ENCODE measurements at regions not wholly inside any gene's neighbourhood (a gene's known extent, or its start where the extent isn't known, plus 50 kb on each side); places are given as distances from the start of the nearest gene placed in this dataset.

DNA sequence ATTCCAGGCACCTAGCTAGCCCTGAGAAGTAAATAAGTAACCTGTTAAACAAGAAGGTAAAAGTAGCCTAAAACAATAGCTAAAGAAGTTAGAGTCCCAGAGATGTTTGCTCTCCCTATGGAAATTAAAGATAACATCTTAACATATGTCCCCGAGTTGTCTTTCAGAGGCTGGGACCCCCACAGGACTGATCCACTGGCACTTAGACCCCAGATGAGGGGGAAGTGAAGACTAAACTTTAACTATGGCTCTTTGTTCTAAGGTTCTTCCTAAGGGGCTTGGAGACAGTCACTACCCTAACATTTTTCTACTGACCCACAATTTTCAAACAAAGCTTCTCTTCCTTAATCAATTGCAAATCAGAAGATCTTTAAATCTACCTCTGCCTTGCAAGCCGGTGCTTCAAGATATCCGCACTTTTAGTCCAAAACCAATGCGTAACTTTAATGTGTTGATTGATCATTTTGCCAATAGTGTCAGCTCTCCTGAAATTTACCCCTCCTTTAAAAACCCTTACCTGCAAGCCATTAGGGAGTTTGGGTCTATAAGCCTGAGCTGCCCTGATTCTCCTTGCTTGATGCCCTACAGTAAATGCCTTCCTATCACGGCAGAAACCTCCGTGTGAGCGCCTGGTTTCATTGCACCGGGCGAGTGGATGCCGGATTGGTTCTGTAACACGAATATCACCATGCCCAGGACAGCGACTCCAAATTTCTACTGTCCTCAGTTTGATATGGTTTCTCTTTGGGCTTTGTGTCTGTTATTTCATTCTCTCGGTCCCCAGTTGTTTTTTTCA lies 404.4 kb downstream of the SIPA1L2 start:
- H2AFZ ChIP-seq (ENCODE audit: low read length) = no peak overlapping the region
- H3K9ac ChIP-seq (ENCODE audit: low read length) = no peak overlapping the region
- no peaks in the 10 kb centered on the region for H3K36me3 ChIP-seq (ENCODE audit: insufficient read depth, low read length)
- no peaks in the 10 kb centered on the region for H3K4me1 ChIP-seq (ENCODE audit: low read length)
- H3K79me2 ChIP-seq (ENCODE audit: low read length) = no peaks in the 10 kb centered on the region
- H3K9me2 ChIP-seq (replicated peaks; ENCODE audit: insufficient read depth, low read length) = no peaks in the 10 kb centered on the region
- H3K27ac ChIP-seq (ENCODE audit: low read length) = no peak overlapping the region
- no peak overlapping the region for H3K4me3 ChIP-seq (ENCODE audit: low read length)
- no peaks in the 10 kb centered on the region for H3K27me3 ChIP-seq (ENCODE audit: low read length)
- DNase-seq = no peak
- no peaks in the 10 kb centered on the region for H3K9me3 ChIP-seq (ENCODE audit: low read length)
- no peak overlapping the region for H3K4me2 ChIP-seq (ENCODE audit: low read depth, low read length, poor library complexity, severe bottlenecking)
- no peaks in the 10 kb centered on the region for H4K20me1 ChIP-seq (ENCODE audit: insufficient read depth, low read depth, low read length)

GRCh38 chr1:232223887-232224286 lies 406.0 kb downstream of the SIPA1L2 start:
- Histone ChIP-seq H3K4me1 (ENCODE audit: low read length) (no peaks in the 10 kb centered on the region), H3K9me3 (ENCODE audit: low read length) (no peaks in the 10 kb centered on the region), H3K9me2 (replicated peaks; ENCODE audit: insufficient read depth, low read length) (no peaks in the 10 kb centered on the region), H4K20me1 (ENCODE audit: insufficient read depth, low read depth, low read length) (no peaks in the 10 kb centered on the region), H3K79me2 (ENCODE audit: low read length) (no peaks in the 10 kb centered on the region), H3K27ac (ENCODE audit: low read length) (no peak overlapping the region), H3K4me2 (ENCODE audit: low read depth, low read length, poor library complexity, severe bottlenecking) (no peak overlapping the region), H3K36me3 (ENCODE audit: insufficient read depth, low read length) (no peaks in the 10 kb centered on the region), H3K27me3 (ENCODE audit: low read length) (no peaks in the 10 kb centered on the region), H3K9ac (ENCODE audit: low read length) (no peak overlapping the region), H2AFZ (ENCODE audit: low read length) (no peak overlapping the region), H3K4me3 (ENCODE audit: low read length) (no peak overlapping the region)
- DNase-seq = no peak

- H3K9ac ChIP-seq (ENCODE audit: low read length) = no peak overlapping the region
- no peaks in the 10 kb centered on the region for H3K9me3 ChIP-seq (ENCODE audit: low read length)
- no peak overlapping the region for H3K4me2 ChIP-seq (ENCODE audit: low read depth, low read length, poor library complexity, severe bottlenecking)
- no peak overlapping the region for H3K4me3 ChIP-seq (ENCODE audit: low read length)
- no peaks in the 10 kb centered on the region for H3K4me1 ChIP-seq (ENCODE audit: low read length)
- H3K27me3 ChIP-seq (ENCODE audit: low read length) = no peaks in the 10 kb centered on the region
- no peaks in the 10 kb centered on the region for H3K9me2 ChIP-seq (replicated peaks; ENCODE audit: insufficient read depth, low read length)
- H3K79me2 ChIP-seq (ENCODE audit: low read length) = no peaks in the 10 kb centered on the region
- H3K36me3 ChIP-seq (ENCODE audit: insufficient read depth, low read length) = no peaks in the 10 kb centered on the region
- DNase-seq = no peak
- no peak overlapping the region for H2AFZ ChIP-seq (ENCODE audit: low read length)
- H3K27ac ChIP-seq (ENCODE audit: low read length) = no peak overlapping the region
- no peaks in the 10 kb centered on the region for H4K20me1 ChIP-seq (ENCODE audit: insufficient read depth, low read depth, low read length)
Observed at GRCh38 chr1:232223183-232223708, 406.7 kb downstream of the SIPA1L2 start.

- no peaks in the 10 kb centered on the region for H3K36me3 ChIP-seq (ENCODE audit: insufficient read depth, low read length)
- DNase-seq = no peak
- no peak overlapping the region for H3K4me2 ChIP-seq (ENCODE audit: low read depth, low read length, poor library complexity, severe bottlenecking)
- H3K79me2 ChIP-seq (ENCODE audit: low read length) = no peaks in the 10 kb centered on the region
- no peak overlapping the region for H3K27ac ChIP-seq (ENCODE audit: low read length)
- no peaks in the 10 kb centered on the region for H3K4me1 ChIP-seq (ENCODE audit: low read length)
- no peaks in the 10 kb centered on the region for H3K27me3 ChIP-seq (ENCODE audit: low read length)
- H3K9me3 ChIP-seq (ENCODE audit: low read length) = no peaks in the 10 kb centered on the region
- H2AFZ ChIP-seq (ENCODE audit: low read length) = no peak overlapping the region
- H4K20me1 ChIP-seq (ENCODE audit: insufficient read depth, low read depth, low read length) = no peaks in the 10 kb centered on the region
- no peaks in the 10 kb centered on the region for H3K9me2 ChIP-seq (replicated peaks; ENCODE audit: insufficient read depth, low read length)
- H3K9ac ChIP-seq (ENCODE audit: low read length) = no peak overlapping the region
- no peak overlapping the region for H3K4me3 ChIP-seq (ENCODE audit: low read length)
Observed at GRCh38 chr1:232222614-232223013, 407.3 kb downstream of the SIPA1L2 start.

DNA sequence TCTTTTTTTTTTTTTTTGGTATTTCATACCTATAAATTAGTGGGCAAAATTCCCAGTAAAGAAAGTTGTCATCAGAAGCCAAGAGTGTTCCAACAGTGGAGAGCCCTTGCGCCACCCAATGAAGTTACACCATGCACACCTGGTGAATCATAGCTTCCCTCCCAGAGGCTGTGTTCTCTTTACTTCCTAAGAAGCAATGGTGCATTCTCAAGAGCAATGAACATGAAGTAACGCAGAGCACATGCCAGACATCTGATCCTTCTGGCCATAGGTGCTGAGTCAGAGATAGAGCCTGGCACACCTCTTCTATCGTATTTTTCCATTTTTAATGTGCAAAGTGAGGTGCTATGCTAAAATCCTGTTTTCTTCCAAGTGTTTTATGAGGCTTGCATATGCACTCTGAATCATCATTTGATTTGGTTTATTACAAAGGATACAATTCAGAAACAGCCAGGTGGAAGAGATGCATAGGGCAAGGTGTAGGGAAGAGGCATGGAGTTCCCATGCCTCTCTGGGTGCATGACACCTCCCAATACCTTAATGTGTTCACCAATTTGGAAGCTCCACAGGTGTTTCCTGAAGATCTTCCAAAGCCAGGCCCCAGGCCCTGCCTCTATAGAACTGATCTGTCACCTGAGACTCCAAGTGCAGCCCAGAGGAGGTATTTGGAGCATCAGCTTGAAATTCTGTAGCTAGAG lies 408.0 kb downstream of the SIPA1L2 start:
- no peaks in the 10 kb centered on the region for H3K27me3 ChIP-seq (ENCODE audit: low read length)
- no peaks in the 10 kb centered on the region for H3K4me1 ChIP-seq (ENCODE audit: low read length)
- no peaks in the 10 kb centered on the region for H3K9me2 ChIP-seq (replicated peaks; ENCODE audit: insufficient read depth, low read length)
- H3K9ac ChIP-seq (ENCODE audit: low read length) = no peak overlapping the region
- H3K9me3 ChIP-seq (ENCODE audit: low read length) = no peaks in the 10 kb centered on the region
- H3K4me3 ChIP-seq (ENCODE audit: low read length) = no peak overlapping the region
- no peak overlapping the region for H3K27ac ChIP-seq (ENCODE audit: low read length)
- H4K20me1 ChIP-seq (ENCODE audit: insufficient read depth, low read depth, low read length) = no peaks in the 10 kb centered on the region
- no peaks in the 10 kb centered on the region for H3K79me2 ChIP-seq (ENCODE audit: low read length)
- DNase-seq = no peak
- no peaks in the 10 kb centered on the region for H3K36me3 ChIP-seq (ENCODE audit: insufficient read depth, low read length)
- H3K4me2 ChIP-seq (ENCODE audit: low read depth, low read length, poor library complexity, severe bottlenecking) = no peak overlapping the region
- no peak overlapping the region for H2AFZ ChIP-seq (ENCODE audit: low read length)

- no peak for DNase-seq
- Histone ChIP-seq H3K27me3 (ENCODE audit: low read length) (no peaks in the 10 kb centered on the region), H3K4me1 (ENCODE audit: low read length) (no peaks in the 10 kb centered on the region), H3K9ac (ENCODE audit: low read length) (no peak overlapping the region), H3K79me2 (ENCODE audit: low read length) (no peaks in the 10 kb centered on the region), H2AFZ (ENCODE audit: low read length) (no peak overlapping the region), H3K9me2 (replicated peaks; ENCODE audit: insufficient read depth, low read length) (no peaks in the 10 kb centered on the region), H3K36me3 (ENCODE audit: insufficient read depth, low read length) (no peaks in the 10 kb centered on the region), H3K9me3 (ENCODE audit: low read length) (no peaks in the 10 kb centered on the region), H3K27ac (ENCODE audit: low read length) (no peak overlapping the region), H3K4me3 (ENCODE audit: low read length) (no peak overlapping the region), H3K4me2 (ENCODE audit: low read depth, low read length, poor library complexity, severe bottlenecking) (no peak overlapping the region), H4K20me1 (ENCODE audit: insufficient read depth, low read depth, low read length) (no peaks in the 10 kb centered on the region)
Observed at GRCh38 chr1:232218955-232219865, 410.7 kb downstream of the SIPA1L2 start.

- no peak for DNase-seq
- H3K9ac ChIP-seq (ENCODE audit: low read length) = no peak overlapping the region
- H3K9me2 ChIP-seq (replicated peaks; ENCODE audit: insufficient read depth, low read length) = no peaks in the 10 kb centered on the region
- no peak overlapping the region for H3K4me3 ChIP-seq (ENCODE audit: low read length)
- H3K27ac ChIP-seq (ENCODE audit: low read length) = no peak overlapping the region
- H3K9me3 ChIP-seq (ENCODE audit: low read length) = no peaks in the 10 kb centered on the region
- H3K4me2 ChIP-seq (ENCODE audit: low read depth, low read length, poor library complexity, severe bottlenecking) = no peak overlapping the region
- H3K36me3 ChIP-seq (ENCODE audit: insufficient read depth, low read length) = no peaks in the 10 kb centered on the region
- no peaks in the 10 kb centered on the region for H3K79me2 ChIP-seq (ENCODE audit: low read length)
- H3K4me1 ChIP-seq (ENCODE audit: low read length) = no peaks in the 10 kb centered on the region
- no peak overlapping the region for H2AFZ ChIP-seq (ENCODE audit: low read length)
- H3K27me3 ChIP-seq (ENCODE audit: low read length) = no peaks in the 10 kb centered on the region
- H4K20me1 ChIP-seq (ENCODE audit: insufficient read depth, low read depth, low read length) = no peaks in the 10 kb centered on the region
Observed at GRCh38 chr1:232213928-232214327, 416.0 kb downstream of the SIPA1L2 start.

- H3K9me3 ChIP-seq (ENCODE audit: low read length) = no peaks in the 10 kb centered on the region
- H4K20me1 ChIP-seq (ENCODE audit: insufficient read depth, low read depth, low read length) = no peaks in the 10 kb centered on the region
- H2AFZ ChIP-seq (ENCODE audit: low read length) = no peak overlapping the region
- H3K27ac ChIP-seq (ENCODE audit: low read length) = no peak overlapping the region
- H3K9ac ChIP-seq (ENCODE audit: low read length) = no peak overlapping the region
- DNase-seq = no peak
- H3K36me3 ChIP-seq (ENCODE audit: insufficient read depth, low read length) = no peaks in the 10 kb centered on the region
- H3K9me2 ChIP-seq (replicated peaks; ENCODE audit: insufficient read depth, low read length) = no peaks in the 10 kb centered on the region
- H3K4me2 ChIP-seq (ENCODE audit: low read depth, low read length, poor library complexity, severe bottlenecking) = no peak overlapping the region
- H3K4me3 ChIP-seq (ENCODE audit: low read length) = no peak overlapping the region
- H3K4me1 ChIP-seq (ENCODE audit: low read length) = no peaks in the 10 kb centered on the region
- H3K79me2 ChIP-seq (ENCODE audit: low read length) = no peaks in the 10 kb centered on the region
- H3K27me3 ChIP-seq (ENCODE audit: low read length) = no peaks in the 10 kb centered on the region
Observed at GRCh38 chr1:232212253-232212652, 417.7 kb downstream of the SIPA1L2 start.
